ENCODE measurements at regions not wholly inside any gene's neighbourhood (a gene's known extent, or its start where the extent isn't known, plus 50 kb on each side); places are given as distances from the start of the nearest gene placed in this dataset.

- no peak for TF ChIP-seq CTCF (IDR thresholded peaks at IDR 0.05; ENCODE audit: low read depth, low read length)
- no peaks in the 10 kb centered on the region for H3K36me3 ChIP-seq
- H3K4me3 ChIP-seq (ENCODE audit: low read depth, low read length), result no peak overlapping the region
- H3K9me3 ChIP-seq (ENCODE audit: severe bottlenecking), result peaks cover 2% of the 10 kb centered on the region
- no peak for DNase-seq
- no peaks in the 10 kb centered on the region for H3K27me3 ChIP-seq (ENCODE audit: insufficient read depth, low read depth, severe bottlenecking)
- H3K27ac ChIP-seq, result no peak overlapping the region
Measured at GRCh38 chr7:69173341-69173740, 424.9 kb upstream of the AUTS2 start.

- Histone ChIP-seq H3K36me3 (no peaks in the 10 kb centered on the region), H3K27me3 (ENCODE audit: insufficient read depth, low read depth, severe bottlenecking) (no peaks in the 10 kb centered on the region), H3K27ac (no peak overlapping the region), H3K9me3 (ENCODE audit: severe bottlenecking) (peaks cover 2% of the 10 kb centered on the region), H3K4me3 (ENCODE audit: low read depth, low read length) (no peak overlapping the region)
- no peak for DNase-seq
- TF ChIP-seq CTCF (IDR thresholded peaks at IDR 0.05; ENCODE audit: low read depth, low read length), result no peak
Measured at GRCh38 chr7:69173846-69174245, 424.4 kb upstream of the AUTS2 start.

GRCh38 chr7:69176841-69177240 is 421.4 kb upstream of the AUTS2 start:
- H3K36me3 ChIP-seq, result no peaks in the 10 kb centered on the region
- TF ChIP-seq CTCF (IDR thresholded peaks at IDR 0.05; ENCODE audit: low read depth, low read length), result no peak
- H3K27me3 ChIP-seq (ENCODE audit: insufficient read depth, low read depth, severe bottlenecking), result no peaks in the 10 kb centered on the region
- DNase-seq, result no peak
- peaks cover 2% of the 10 kb centered on the region for H3K9me3 ChIP-seq (ENCODE audit: severe bottlenecking)
- H3K27ac ChIP-seq, result no peak overlapping the region
- no peak overlapping the region for H3K4me3 ChIP-seq (ENCODE audit: low read depth, low read length)

GRCh38 chr7:69177461-69177861 is 420.8 kb upstream of the AUTS2 start:
- no peak for TF ChIP-seq CTCF (IDR thresholded peaks at IDR 0.05; ENCODE audit: low read depth, low read length)
- Histone ChIP-seq H3K4me3 (ENCODE audit: low read depth, low read length) (no peak overlapping the region), H3K27ac (no peak overlapping the region), H3K36me3 (no peaks in the 10 kb centered on the region), H3K27me3 (ENCODE audit: insufficient read depth, low read depth, severe bottlenecking) (no peaks in the 10 kb centered on the region), H3K9me3 (ENCODE audit: severe bottlenecking) (peaks cover 2% of the 10 kb centered on the region)
- no peak for DNase-seq

GRCh38 chr7:69177941-69178494 is 420.3 kb upstream of the AUTS2 start:
- Histone ChIP-seq H3K27ac (no peak overlapping the region), H3K4me3 (ENCODE audit: low read depth, low read length) (no peak overlapping the region), H3K36me3 (no peaks in the 10 kb centered on the region), H3K9me3 (ENCODE audit: severe bottlenecking) (peaks cover 2% of the 10 kb centered on the region), H3K27me3 (ENCODE audit: insufficient read depth, low read depth, severe bottlenecking) (no peaks in the 10 kb centered on the region)
- TF ChIP-seq CTCF (IDR thresholded peaks at IDR 0.05; ENCODE audit: low read depth, low read length), result no peak
- DNase-seq, result no peak

GRCh38 chr7:69180662-69181061 is 417.6 kb upstream of the AUTS2 start:
- Histone ChIP-seq H3K27me3 (ENCODE audit: insufficient read depth, low read depth, severe bottlenecking) (no peaks in the 10 kb centered on the region), H3K9me3 (ENCODE audit: severe bottlenecking) (peaks cover 2% of the 10 kb centered on the region), H3K4me3 (ENCODE audit: low read depth, low read length) (no peak overlapping the region), H3K36me3 (no peaks in the 10 kb centered on the region), H3K27ac (no peak overlapping the region)
- DNase-seq, result no peak
- no peak for TF ChIP-seq CTCF (IDR thresholded peaks at IDR 0.05; ENCODE audit: low read depth, low read length)
